HG03095 (cell line): ENCODE measurements at regions not wholly inside any gene's neighbourhood (a gene's known extent, or its start where the extent isn't known, plus 50 kb on each side); places are given as distances from the start of the nearest gene placed in this dataset.
"Not testable (repeated sequence)": the region's sequence is repeated elsewhere in the genome, so short reads cannot be mapped to it uniquely, and the experiment has no call there.

Experiments used
- ATAC-seq: cut with Tn5 transposase; IDR thresholded peaks from one replicate; pipeline ENCODE4 v1.9.1; 2021; ENCODE audit warnings: moderate library complexity; ENCODE audit not compliant: unreplicated experiment

DNA sequence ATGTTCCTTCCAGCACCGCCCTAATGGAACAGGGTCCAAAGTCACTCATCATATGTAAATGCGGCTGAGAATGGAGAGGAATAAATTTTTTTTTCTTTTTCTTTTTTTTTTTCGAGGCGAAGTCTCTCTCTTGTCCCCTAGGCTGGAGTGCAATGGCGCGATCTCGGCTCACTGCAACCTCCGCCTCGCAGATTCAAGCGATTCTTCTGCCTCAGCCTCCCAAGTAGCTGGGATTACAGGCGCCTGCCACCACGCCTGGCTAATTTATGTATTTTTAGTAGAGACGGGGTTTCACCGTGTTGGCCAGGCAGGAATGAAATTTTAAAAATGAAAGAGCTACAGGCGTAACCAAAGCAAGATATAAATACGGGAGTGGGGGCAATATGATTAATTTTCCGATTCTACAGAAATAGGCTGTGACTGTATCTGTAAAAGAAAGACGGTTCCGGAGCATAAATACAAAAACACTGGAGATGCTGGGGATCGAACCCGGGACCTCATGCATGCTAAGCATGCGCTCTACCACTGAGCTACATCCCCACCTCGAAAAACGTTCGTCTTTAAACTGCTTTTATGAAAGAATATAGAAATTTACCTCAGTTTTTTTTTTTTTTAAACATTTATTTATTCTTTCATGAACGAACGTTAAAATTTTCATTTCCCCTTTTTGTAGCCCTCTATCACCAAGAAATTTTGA is 132.2 kb downstream of the GPX5 start:
- ATAC-seq: no peak

DNA sequence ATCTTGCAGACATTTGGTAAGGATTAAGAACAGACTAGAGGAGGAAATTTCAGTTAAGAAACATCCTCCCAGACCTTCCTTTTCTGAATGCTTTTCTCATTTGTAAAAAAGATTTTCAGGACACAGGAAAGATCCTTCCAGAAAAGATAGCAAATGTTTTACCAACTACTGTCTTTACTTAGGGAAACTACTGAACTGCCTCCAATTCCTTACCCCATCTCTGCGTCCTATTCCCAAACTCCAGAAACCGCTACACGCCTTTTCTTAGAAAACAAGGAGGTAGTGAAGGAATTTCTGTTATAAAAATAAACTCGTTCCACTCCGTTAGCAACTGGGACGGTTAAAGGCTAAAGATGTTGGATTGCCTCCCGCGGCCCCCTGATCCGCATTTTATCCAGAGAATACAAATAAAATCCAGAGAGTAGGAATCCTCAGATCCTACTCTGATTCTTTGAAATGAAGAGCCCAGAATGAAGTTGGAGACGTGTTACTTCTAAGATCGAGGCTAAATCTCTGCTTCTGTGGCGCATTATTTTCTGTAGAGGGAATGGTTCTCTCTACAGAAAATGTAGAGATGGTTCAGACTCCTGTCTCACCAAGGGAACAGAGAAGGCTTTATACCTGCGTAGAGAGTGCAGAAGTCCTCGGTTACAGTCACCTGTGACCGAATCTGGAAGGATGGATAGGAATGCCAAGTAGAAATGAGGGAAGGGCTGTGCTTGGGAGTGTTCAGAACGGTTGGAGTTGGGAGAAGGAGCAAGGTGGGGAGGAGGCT is 133.0 kb downstream of the GPX5 start:
- ATAC-seq: no peak

DNA sequence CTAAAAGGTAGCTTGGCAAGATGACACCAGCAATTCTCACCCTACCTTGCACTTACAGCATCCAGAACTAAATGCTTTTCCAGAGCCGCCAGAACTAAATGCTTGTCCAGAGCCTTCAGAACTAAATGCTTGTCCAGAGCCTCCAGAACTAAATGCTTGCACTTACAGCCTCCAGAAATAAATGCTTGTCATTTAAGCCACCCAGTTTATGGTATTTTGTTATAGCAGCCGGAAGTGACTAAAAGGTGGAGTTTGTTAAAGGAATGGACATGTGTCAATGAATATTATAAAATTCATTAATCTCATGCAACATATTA is 133.5 kb downstream of the GPX5 start:
- no peak for ATAC-seq

DNA sequence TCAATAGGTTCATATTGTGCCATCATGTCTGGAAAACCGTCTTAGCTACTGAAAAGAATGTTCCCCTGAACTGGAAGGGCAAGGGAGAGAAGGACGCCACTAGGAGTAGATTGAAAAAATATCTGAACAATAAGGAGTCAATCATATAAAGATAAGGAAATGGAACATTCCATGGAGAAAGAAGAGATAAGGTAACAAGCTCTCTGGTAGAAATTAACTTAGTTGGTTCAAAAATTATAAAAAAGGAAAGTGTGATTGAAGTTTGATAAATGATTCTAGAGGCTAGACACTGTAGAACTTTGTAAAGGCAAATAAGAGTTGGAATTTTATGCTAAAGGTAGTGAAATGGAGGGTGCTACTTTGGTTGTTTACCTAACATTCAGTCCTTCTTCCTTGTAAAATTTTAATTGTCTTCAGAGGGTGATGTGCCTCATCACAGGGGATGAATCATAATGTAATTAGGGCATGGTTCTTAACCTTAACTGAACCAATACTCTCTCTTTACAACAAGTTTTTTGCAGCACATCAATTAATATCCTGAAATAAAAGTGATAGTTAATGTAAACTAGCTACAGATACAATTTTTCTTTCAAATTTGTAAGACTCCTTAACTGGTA is 135.5 kb downstream of the GPX5 start:
- ATAC-seq: no peak

DNA sequence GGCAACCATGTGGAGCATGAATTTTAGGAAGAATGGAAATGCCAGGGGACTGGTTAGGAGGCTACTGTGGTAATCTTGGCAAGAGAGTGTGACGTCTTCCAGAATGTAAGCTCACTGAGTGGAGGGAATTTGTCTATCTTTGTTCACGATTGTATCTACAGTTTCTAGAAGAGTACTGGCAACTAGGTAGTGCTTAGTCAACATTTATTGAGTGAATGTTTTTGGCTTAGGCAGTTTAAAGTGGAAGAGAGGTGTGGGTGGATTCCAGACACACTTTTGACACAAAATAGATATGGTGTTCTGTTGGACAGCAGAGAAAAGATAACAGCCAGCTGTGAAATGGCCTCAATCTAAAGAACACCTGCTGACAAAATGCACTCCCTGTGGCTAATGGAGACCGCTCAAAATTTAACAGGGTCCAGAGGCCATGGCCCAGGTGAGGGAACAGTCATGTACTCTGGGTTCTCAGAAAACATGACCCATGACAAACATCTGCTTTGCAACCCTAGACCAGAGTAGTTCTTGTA is 139.3 kb downstream of the GPX5 start:
- ATAC-seq: no peak

DNA sequence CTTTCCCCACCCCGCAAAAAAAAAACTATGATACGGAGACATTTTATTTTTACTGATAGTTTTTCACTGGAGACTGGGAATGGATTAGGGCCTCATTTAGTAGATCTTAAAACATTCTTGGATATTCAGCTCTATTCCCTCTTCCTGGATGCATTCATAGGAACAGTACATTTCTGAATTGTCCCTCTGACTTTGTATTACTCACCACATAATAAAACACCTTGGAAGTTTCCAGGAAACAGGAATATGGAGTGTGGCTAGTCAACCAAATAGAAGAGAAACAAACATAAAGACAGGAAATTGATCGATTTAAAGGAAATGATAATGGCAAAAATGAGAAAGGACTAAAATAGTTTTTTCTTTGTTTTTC is 147.7 kb downstream of the GPX5 start:
- no peak for ATAC-seq

DNA sequence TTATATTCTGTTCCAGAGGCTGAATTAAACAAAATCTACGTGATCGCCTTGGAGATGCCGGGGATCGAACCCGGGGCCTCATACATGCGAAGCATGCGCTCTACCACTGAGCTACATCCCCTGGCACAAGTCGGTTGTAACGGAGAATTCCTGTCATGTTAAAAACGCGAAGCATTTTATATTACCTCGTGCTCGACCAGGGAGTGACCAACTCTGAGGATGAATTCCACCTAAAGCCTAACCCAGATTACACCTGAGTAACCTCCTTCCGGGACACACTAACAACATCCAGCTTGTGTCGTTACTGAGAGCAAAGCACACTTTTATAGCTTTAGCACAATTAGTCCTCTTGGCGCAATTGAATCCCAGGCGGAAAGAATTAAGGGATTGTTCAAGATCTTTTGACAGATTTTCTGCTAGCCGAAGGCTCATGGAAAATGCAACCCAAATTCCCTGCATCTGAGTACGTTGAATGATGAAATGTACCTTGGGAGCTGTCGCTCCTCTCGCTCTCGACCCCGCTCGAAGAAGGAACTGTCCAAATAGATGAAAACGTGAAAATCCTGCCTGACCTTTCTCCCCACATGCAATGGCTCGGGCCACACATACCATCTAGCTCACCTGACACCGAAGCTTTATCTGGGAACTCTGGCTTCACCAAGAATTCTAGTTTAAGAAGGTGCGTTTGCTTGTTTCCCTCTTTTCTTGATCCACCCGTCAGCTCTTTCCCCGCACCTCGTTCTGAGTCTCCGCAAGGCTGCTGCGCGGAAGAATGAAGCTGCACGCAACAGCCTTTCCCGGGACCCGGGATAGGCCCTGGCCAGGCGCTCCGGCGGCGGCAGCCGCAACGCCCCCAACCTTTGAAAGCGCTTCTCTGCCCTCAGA is 148.3 kb downstream of the GPX5 start:
- no peak for ATAC-seq

DNA sequence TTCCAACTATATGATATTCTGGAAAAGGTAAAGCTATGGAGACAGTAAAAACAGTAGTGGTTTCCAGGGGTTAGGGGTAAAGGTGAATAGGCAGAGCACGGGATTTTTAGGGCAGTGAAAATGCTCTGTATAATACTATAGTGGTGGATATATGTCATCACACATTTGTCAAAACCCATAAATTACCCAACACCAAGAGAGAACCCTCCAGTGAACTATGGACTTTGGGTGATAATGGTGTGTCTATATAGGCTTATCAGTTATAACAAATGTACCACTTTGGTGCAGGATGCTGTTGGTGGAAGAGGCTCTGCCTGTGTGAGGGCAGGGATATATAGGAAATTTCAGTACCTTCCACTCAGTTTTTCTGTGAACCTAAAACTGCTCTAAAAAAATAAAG is 149.9 kb downstream of the GPX5 start:
- no peak for ATAC-seq

DNA sequence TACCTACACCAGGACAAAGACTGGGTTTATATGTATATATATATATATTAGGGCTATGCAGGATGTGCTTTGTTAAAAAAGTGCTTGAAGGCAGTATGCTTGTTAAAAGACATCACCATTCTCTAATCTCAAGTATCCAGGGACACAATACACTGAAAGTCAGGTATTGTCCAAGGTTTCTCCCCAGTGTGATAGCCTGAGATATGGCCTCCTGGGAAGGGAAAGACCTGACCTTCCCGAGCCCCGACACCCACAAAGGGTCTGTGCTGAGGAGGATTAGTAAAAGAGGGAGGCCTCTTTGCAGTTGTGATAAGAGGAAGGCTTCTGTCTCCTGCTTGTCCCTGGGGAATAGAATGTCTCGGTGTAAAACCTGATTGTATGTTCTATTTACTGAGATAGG is 156.9 kb downstream of the GPX5 start:
- no peak for ATAC-seq

DNA sequence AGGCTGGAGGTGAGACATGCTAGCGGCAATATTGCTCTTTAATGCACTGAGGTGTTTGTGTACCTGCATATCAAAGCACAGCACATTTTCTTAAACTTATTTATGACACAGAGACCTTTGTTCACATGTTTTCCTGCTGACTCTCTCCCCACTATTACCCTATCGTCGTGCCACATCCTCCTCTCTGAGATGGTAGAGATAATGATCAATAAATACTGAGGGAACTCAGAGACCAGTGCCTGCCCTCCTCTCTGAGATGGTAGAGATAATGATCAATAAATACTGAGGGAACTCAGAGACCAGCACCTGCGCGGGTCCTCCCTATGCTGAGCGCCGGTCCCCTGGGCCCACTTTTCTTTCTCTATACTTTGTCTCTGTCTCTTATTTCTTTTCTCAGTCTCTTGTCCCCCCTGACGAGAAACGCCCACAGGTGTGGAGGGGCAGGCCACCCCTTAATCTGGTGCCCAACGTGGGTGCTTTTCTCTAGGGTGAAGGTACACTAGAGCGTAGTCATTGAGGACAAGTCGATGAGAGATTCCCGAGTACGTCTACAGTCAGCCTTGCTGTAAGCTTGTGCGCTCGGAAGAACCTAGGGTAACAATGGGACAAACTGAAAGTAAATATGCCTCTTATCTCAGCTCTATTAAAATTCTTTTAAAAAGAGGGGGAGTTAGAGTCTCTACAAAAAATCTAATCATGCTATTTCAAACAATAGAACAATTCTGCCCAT is 157.4 kb downstream of the GPX5 start:
- ATAC-seq: not testable (repeated sequence)

DNA sequence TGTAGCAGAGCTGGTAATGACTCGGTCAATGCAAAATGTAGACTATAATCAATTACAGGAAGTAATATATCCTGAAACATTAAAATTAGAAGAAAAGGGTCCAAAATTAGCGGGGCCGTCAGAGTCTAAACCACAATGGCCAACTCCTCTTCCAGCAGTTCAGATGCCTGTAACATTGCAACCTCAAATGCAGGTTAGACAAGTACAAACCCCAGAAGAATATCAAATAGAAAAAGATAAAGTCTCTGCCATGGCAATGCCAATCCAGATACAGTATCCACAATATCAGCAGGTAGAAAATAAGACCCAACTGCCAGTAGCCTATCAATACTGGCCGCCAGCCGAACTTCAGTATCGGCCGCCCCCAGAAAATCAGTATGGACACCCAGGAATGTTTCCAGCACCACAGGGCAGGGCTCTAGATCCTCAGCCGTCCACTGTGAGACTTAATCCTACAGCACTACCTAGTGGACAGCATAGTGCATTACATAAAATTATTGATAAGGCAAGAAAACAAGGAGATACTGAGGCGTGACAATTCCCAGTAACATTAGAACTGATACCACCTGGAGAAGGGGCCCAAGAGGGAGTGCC is 158.4 kb downstream of the GPX5 start:
- ATAC-seq: no peak

DNA sequence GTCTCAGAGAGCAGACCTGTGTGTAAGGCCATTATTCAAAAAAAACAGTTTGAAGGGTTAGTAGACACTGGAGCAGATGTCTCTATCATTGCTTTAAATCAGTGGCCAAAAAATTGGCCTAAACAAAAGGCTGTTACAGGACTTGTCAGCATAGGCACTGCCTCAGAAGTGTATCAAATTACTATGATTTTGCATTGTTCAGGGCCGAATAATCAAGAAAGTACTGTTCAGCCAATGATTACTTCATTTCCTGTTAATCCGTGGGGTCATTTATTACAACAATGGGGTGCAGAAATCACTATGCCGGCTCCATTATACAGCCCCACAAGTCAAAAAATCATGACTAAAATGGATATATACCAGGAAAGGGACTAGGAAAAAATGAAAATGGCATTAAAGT is 160.3 kb downstream of the GPX5 start:
- ATAC-seq: not testable (repeated sequence)

DNA sequence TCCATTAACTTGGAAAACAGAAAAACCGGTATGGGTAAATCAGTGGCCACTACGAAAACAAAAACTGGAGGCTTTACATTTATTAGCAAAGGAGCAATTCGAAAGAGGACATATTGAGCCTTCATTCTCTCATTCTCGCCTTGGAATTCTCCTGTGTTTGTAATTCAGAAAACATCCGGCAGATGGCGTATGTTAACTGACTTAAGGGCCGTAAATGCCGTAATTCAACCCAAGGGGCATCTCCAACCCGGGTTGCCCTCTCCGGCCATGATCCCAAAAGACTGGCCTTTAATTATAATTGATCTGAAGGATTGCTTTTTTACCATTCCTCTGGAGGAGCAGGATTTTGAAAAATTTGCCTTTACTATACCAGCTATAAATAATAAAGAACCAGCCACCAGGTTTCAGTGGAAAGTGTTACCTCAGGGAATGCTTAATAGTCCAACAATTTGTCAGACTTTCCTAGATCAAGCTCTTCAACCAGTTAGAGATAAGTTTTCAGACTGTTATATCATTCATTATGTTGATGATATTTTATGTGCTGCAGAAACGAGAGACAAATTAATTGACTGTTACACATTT is 160.9 kb downstream of the GPX5 start:
- not testable (repeated sequence) for ATAC-seq

DNA sequence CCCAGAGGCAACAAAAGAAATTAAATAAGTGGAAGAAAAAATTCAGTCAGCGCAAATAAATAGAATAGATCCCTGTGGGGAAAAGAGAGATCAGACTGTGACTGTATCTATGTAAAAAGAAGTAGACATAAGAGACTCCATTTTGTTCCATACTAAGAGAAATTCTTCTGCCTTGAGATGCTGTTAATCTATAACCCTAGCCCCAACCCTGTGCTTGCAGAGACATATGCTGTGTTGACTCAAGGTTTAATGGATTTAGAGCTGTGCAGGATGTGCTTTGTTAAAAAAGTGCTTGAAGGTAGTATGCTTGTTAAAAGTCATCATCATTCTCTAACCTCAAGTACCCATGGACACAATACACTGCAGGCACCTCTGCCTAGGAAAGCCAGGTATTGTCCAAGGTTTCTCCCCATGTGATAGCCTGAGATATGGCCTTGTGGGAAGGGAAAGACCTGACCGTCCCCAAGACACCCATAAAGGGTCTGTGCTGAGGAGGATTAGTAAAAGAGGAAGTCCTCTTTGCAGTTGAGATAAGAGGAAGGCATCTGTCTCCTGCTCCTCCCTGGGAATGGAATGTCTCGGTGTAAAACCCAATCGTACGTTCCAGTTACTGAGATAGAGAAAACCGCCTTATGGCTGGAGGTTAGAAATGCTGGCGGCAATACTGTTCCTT is 161.8 kb downstream of the GPX5 start:
- not testable (repeated sequence) for ATAC-seq

DNA sequence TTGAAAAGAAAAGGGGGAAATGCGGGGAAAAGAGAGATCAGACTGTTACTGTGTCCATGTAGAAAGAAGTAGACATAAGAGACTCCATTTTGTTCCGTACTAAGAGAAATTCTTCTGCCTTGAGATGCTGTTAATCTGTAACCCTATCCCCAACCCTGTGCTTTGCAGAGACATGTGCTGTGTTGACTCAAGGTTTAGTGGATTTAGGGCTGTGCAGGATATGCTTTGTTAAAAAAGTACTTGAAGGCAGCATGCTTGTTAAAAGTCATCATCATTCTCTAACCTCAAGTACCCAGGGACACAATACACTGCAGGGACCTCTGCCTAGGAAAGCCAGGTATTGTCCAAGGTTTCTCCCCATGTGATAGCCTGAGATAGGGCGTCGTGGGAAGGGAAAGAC is 166.3 kb downstream of the GPX5 start:
- not testable (repeated sequence) for ATAC-seq

DNA sequence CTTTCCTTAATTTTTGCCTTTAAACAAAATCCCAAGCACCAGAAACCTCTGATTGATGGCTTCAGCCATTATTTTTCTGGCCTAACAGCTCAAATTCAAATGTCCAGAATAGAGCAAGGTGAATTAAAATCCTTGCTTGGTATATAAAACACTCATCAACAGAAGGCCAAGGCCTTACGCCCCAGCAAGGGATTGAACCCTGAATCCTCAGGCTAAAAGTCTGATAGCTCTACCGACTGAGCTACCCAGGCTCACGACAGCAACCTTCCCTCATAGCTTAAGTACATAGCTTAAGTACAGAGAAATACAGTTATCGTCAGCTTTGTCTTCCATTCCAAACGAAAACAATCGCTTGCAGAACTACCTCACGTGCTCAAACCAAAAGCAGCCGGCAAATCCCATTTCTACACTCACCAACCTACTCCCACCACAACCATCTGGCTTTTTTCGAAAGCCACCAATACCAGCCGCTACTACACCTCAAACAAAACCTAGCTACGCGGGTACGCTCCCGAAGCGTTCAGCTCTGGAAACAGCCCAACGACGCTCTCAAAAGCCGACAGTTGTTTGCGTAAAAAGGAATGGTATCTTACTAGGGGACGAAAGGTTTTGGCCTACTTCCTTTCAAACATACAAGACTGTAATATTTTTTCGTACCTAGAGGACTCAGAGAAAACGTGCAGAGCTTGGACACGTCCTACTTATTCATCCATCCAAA is 167.5 kb downstream of the GPX5 start:
- no peak for ATAC-seq

DNA sequence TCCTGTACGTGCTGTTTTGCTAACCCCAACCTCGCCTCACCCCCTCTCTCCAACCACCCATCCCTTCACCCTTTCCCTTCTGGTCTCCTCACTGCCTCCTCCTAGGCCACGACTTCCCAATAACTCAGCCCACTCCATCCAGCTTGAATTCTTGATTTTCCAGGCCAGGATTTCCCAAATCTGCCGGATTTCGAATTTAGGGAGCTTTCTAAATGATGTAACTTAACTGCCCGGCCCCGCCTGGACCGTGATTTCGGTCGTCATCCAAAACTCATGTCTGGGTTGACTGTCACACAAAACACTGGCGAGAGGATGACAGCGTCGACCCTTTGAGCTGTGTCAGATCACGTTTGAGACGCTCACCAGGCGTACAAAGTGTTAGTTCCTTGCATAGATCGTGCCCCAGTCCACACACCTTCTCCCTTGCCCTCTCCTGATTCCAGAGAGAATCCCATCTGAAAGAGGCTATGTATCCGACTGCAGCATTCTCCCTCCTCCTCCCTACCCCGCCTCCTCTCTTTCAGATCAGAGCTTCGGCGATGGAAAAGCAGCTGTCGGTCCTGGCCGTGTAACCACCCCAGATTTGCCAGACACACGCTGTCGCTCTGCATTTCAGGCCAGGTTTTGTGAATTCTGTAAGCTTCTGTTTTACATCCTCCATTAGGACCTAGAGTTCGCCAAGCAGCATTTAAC is 168.2 kb downstream of the GPX5 start:
- ATAC-seq: no peak

DNA sequence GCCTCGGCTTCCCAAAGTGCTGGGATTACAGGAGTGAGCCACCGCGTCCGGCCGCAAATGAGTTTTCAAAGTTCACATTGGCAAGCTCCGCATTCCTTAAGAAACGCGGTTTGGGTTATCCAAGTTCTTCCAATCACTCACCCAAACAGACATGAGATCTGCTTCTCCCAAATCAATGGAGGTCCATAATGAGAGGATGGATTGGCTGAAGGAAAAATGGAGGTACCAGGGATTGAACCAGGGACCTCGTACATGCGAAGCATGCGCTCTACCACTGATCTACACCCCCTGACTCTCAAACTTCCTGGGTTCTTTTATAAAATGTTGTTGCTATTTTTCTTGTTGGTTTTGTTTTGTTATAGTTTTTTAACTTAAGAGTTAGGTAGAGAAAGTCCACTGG is 170.0 kb downstream of the GPX5 start:
- ATAC-seq: no peak
